Bronchial epithelial cell (primary cell): ENCODE measurements at regions not wholly inside any gene's neighbourhood (a gene's known extent, or its start where the extent isn't known, plus 50 kb on each side); places are given as distances from the start of the nearest gene placed in this dataset.
A peak's percentile ranks its signal among the peaks of the same experiment; 100 is the strongest.

ENCODE experiments used
- DNase-seq: peaks from one replicate; pipeline ENCODE4 v3.0.0-alpha.2; 2010; ENCODE audit warnings: low read depth
- FAIRE-seq: peaks from 2 replicates; lab custom pipeline; 2011; peaks lifted over from hg19 to GRCh38; lab: Jason Lieb, UNC
- H3K27me3 ChIP-seq: 2 replicates; pipeline ENCODE4 v1.5.1; 2011; ENCODE audit warnings: low read length; ENCODE audit not compliant: control insufficient read depth, insufficient read depth
- H3K36me3 ChIP-seq: 2 replicates; pipeline ENCODE4 v1.5.1; 2011; ENCODE audit warnings: low read length; ENCODE audit not compliant: control insufficient read depth, insufficient read depth
- H3K4me3 ChIP-seq: 2 replicates; pipeline ENCODE4 v1.5.1; 2011; ENCODE audit warnings: mild to moderate bottlenecking, low read depth, low read length, control low read depth
- CTCF ChIP-seq: IDR thresholded peaks from 2 replicates; pipeline ENCODE4 v1.5.1; 2011; ENCODE audit warnings: mild to moderate bottlenecking, moderate library complexity, low read length, control low read depth, inconsistent platforms; ENCODE audit not compliant: insufficient read depth, severe bottlenecking

GRCh38 chr9:88773126-88773525 lies 218.1 kb upstream of the S1PR3 start:
- Histone ChIP-seq H3K27me3 (no peaks in the 10 kb centered on the region), H3K4me3 (no peak overlapping the region), H3K36me3 (no peaks in the 10 kb centered on the region)
- DNase-seq = no peak
- TF ChIP-seq CTCF = no peak
- no peak for FAIRE-seq

GRCh38 chr9:88773627-88774244 lies 217.5 kb upstream of the S1PR3 start:
- no peak for TF ChIP-seq CTCF
- Histone ChIP-seq H3K4me3 (no peak overlapping the region), H3K27me3 (no peaks in the 10 kb centered on the region), H3K36me3 (no peaks in the 10 kb centered on the region)
- FAIRE-seq (no peak), DNase-seq (no peak)

- Histone ChIP-seq H3K36me3 (no peaks in the 10 kb centered on the region), H3K4me3 (no peak overlapping the region), H3K27me3 (no peaks in the 10 kb centered on the region)
- no peak for TF ChIP-seq CTCF
- DNase-seq (peak; percentile 91), FAIRE-seq (no peak)
Observed at GRCh38 chr9:88775037-88775471, 216.2 kb upstream of the S1PR3 start.

- no peaks in the 10 kb centered on the region for H3K36me3 ChIP-seq
- no peak for TF ChIP-seq CTCF
- DNase-seq = peak; percentile 87
- FAIRE-seq = no peak
- no peaks in the 10 kb centered on the region for H3K27me3 ChIP-seq
- H3K4me3 ChIP-seq = no peak overlapping the region
Observed at GRCh38 chr9:88775559-88775958, 215.7 kb upstream of the S1PR3 start.

GRCh38 chr9:88775966-88776365 lies 215.3 kb upstream of the S1PR3 start:
- FAIRE-seq = no peak
- TF ChIP-seq CTCF = no peak
- Histone ChIP-seq H3K4me3 (no peak overlapping the region), H3K27me3 (no peaks in the 10 kb centered on the region), H3K36me3 (no peaks in the 10 kb centered on the region)
- no peak for DNase-seq
